ENCODE measurements at regions not wholly inside any gene's neighbourhood (a gene's known extent, or its start where the extent isn't known, plus 50 kb on each side); places are given as distances from the start of the nearest gene placed in this dataset.

DNA sequence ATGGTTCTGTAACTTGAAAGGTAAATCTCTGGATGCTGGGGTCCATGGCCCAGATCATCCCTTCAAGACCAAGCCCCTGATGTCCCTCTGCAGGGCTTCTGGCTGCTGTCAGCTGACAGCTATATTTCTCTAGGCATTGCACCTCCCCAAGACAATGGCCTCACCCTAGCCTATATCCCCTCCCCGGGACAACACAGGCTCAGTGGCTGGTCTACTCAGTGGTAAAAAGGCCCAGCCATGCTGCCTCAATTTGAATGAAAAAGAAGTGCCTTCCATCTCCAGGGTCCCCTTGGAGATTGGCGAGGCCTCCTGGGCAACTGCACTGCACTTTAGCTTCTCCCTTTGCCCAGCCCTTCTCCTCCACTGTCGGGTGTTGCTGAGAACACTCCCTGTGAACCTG lies 602.8 kb downstream of the CDH26 start:
- Histone ChIP-seq H3K4me3 (ENCODE audit: low read depth, low read length) (no peak overlapping the region), H3K36me3 (ENCODE audit: control insufficient read depth, insufficient read depth, low read length) (no peaks in the 10 kb centered on the region), H3K27me3 (ENCODE audit: control insufficient read depth, insufficient read depth, low read length) (no peaks in the 10 kb centered on the region)
- DNase-seq (ENCODE audit: low read depth) (no peak), FAIRE-seq (no peak)
- TF ChIP-seq, protein P1, sequence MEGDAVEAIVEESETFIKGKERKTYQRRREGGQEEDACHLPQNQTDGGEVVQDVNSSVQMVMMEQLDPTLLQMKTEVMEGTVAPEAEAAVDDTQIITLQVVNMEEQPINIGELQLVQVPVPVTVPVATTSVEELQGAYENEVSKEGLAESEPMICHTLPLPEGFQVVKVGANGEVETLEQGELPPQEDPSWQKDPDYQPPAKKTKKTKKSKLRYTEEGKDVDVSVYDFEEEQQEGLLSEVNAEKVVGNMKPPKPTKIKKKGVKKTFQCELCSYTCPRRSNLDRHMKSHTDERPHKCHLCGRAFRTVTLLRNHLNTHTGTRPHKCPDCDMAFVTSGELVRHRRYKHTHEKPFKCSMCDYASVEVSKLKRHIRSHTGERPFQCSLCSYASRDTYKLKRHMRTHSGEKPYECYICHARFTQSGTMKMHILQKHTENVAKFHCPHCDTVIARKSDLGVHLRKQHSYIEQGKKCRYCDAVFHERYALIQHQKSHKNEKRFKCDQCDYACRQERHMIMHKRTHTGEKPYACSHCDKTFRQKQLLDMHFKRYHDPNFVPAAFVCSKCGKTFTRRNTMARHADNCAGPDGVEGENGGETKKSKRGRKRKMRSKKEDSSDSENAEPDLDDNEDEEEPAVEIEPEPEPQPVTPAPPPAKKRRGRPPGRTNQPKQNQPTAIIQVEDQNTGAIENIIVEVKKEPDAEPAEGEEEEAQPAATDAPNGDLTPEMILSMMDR (IDR thresholded peaks at IDR 0.05; ENCODE audit: insufficient read depth, low read length, severe bottlenecking), result no peak

GRCh38 chr20:60565083-60565482 lies 606.9 kb downstream of the CDH26 start:
- no peak for DNase-seq (ENCODE audit: low read depth)
- Histone ChIP-seq H3K36me3 (ENCODE audit: control insufficient read depth, insufficient read depth, low read length) (no peaks in the 10 kb centered on the region), H3K4me3 (ENCODE audit: low read depth, low read length) (no peak overlapping the region), H3K27me3 (ENCODE audit: control insufficient read depth, insufficient read depth, low read length) (no peaks in the 10 kb centered on the region)
- TF ChIP-seq, protein P1 (IDR thresholded peaks at IDR 0.05; ENCODE audit: insufficient read depth, low read length, severe bottlenecking), result no peak
- no peak for FAIRE-seq

DNA sequence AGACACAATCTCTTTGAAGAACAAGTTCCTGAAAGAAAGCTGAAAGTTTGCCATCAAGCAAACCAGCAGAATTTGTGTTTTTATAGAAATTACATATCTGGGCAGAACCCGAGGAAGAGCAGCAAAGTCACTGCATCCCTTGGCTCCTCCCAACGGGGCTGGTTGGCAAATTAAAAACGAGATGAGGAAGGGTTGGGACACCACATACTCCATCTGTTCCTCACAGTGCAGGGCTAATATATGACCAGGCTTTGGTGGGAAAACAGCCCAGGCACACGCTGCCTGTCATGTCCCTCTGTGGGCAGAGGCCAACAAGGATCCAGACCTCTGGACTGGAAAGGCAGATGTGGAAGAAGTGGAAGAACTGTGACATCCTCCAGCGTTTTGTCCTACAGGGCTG lies 607.3 kb downstream of the CDH26 start:
- no peaks in the 10 kb centered on the region for H3K27me3 ChIP-seq (ENCODE audit: control insufficient read depth, insufficient read depth, low read length)
- H3K36me3 ChIP-seq (ENCODE audit: control insufficient read depth, insufficient read depth, low read length), result no peaks in the 10 kb centered on the region
- FAIRE-seq (no peak), DNase-seq (ENCODE audit: low read depth) (no peak)
- TF ChIP-seq, protein P1 (IDR thresholded peaks at IDR 0.05; ENCODE audit: insufficient read depth, low read length, severe bottlenecking), result no peak
- H3K4me3 ChIP-seq (ENCODE audit: low read depth, low read length), result no peak overlapping the region

DNA sequence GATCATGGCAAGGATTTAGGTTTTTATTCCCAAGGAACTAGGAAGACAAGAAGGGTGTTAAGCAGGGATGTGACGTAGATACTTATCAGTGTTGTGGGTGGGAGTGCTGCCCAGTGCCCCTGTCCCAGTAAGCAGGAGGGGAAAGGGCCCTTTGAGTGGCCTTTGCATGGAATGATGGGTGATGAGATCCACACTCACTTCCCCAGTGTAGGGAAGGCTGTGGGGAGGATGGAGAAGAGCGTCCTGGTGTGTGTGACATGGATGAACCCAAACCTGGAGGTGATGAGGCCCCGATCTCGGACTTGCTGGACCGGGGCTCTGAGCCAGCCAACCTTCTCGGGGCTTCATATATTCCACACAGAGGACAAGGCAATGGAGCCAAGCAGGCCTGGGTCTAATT lies 610.9 kb downstream of the CDH26 start:
- H3K27me3 ChIP-seq (ENCODE audit: control insufficient read depth, insufficient read depth, low read length), result no peaks in the 10 kb centered on the region
- TF ChIP-seq, protein P1 (IDR thresholded peaks at IDR 0.05; ENCODE audit: insufficient read depth, low read length, severe bottlenecking), result no peak
- no peak overlapping the region for H3K4me3 ChIP-seq (ENCODE audit: low read depth, low read length)

DNA sequence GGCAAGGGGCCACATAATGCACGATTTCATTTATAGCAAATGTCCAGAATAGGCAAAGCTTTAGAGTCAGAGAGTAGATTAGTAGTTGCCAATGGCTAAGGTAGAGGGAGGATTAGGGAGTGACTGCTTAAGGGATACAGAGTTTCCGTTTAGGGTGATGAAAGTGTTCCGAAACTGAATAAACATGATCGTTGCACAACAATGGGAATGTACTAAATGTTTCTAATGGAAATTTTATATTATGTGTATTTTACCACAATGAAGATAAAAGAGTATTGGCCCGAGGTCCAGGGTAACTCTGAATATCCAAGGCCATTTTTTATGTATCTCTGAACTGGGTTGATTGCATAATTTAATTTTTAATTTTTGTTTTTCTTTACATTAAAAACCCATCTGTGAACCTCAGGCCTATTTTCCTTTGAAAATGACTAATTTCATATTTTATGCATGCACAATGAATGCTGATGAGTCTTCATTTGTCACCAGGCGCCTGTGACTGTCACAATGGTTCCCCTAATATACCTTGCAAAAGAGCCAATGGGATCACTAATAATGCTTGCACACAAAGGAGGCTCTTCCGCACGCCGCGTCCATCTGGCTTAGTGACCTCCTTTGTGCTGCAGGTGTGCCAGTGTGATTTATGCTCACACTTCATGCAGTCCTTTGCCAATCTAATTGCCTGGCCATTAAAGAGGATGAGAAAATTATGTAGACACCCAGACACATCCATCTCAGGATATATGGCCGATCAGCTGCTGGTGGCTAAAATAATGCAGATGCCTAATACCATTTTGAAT lies 612.5 kb downstream of the CDH26 start:
- DNase-seq (ENCODE audit: low read depth), result no peak
- Histone ChIP-seq H3K4me3 (ENCODE audit: low read depth, low read length) (no peak overlapping the region), H3K36me3 (ENCODE audit: control insufficient read depth, insufficient read depth, low read length) (no peaks in the 10 kb centered on the region), H3K27me3 (ENCODE audit: control insufficient read depth, insufficient read depth, low read length) (no peaks in the 10 kb centered on the region)
- TF ChIP-seq, protein P1 (IDR thresholded peaks at IDR 0.05; ENCODE audit: insufficient read depth, low read length, severe bottlenecking), result no peak
- FAIRE-seq, result no peak

More for the DNA sequence above, 610.9 kb downstream of the CDH26 start:
- no peak for DNase-seq (ENCODE audit: low read depth)
- FAIRE-seq, result no peak
- no peaks in the 10 kb centered on the region for H3K36me3 ChIP-seq (ENCODE audit: control insufficient read depth, insufficient read depth, low read length)
